Breast epithelium (tissue), 4 donors: ENCODE measurements at regions not wholly inside any gene's neighbourhood (a gene's known extent, or its start where the extent isn't known, plus 50 kb on each side); places are given as distances from the start of the nearest gene placed in this dataset.

Experiments
- DNase-seq, 2 donors: peaks; one replicate each; pipeline ENCODE4 v3.0.0-alpha.2; 2019; ENCODE audit warnings: low spot score in 2 of 2
- H3K27ac ChIP-seq, 2 donors: fragments of 200-600 bp; sonication (generic) in 1 of 2; one replicate each; pipeline ENCODE4 v1.5.1; 2016 to 2019; ENCODE audit warnings: mild to moderate bottlenecking in 1 of 2
- H3K27me3 ChIP-seq, 2 donors: fragments of 200-600 bp; sonication (generic) in 1 of 2; one replicate each; pipeline versions ENCODE4 v1.5.1 to v1.6.0; 2017 to 2019; ENCODE audit warnings: control low read depth in 1 of 2, mild to moderate bottlenecking in 1 of 2
- H3K36me3 ChIP-seq: fragments of 200-600 bp; one replicate; pipeline ENCODE4 v1.5.1; 2019
- H3K4me1 ChIP-seq, 2 donors: fragments of 200-600 bp; sonication (generic); one replicate each; pipeline ENCODE4 v1.5.1; 2016 to 2019; ENCODE audit warnings: control low read depth in 1 of 2
- H3K4me3 ChIP-seq, 3 donors: fragments of 200-600 bp; sonication (generic); 1 replicate in 2 of 3; 2 replicates in 1 of 3; pipeline ENCODE4 v1.5.1; 2016 to 2019; ENCODE audit warnings: mild to moderate bottlenecking in 3 of 3, moderate library complexity in 2 of 3
- H3K9me3 ChIP-seq, 2 donors: fragments of 200-600 bp; sonication (generic) in 1 of 2; one replicate each; pipeline ENCODE4 v1.5.1; 2016 to 2019; ENCODE audit warnings: control low read depth in 1 of 2
- POLR2A ChIP-seq: fragments of 450-650 bp; IDR thresholded peaks from one replicate; pipeline ENCODE4 v1.6.1; 2016; ENCODE audit warnings: antibody characterized with exemption, mild to moderate bottlenecking, moderate library complexity
- POLR2AphosphoS5 ChIP-seq, 3 donors: sonication (generic); formaldehyde crosslinking; IDR thresholded peaks; one replicate each; pipeline ENCODE4 v1.6.1; 2017; ENCODE audit warnings: antibody characterized with exemption in 3 of 3
- intact Hi-C: fragments of 100-400 bp; cut with DNase I; formaldehyde crosslinking; loops from one replicate; pipeline ENCODE4 v1.15.1; 2023; ENCODE audit warnings: low total_unique reads
- TF ChIP-seq, protein P1 (sequence below), 3 donors: fragments of 450-650 bp; IDR thresholded peaks; one replicate each; pipeline ENCODE4 v1.5.1; 2016 to 2017; ENCODE audit warnings: antibody characterized with exemption in 3 of 3, mild to moderate bottlenecking in 3 of 3, moderate library complexity in 3 of 3

DNA sequence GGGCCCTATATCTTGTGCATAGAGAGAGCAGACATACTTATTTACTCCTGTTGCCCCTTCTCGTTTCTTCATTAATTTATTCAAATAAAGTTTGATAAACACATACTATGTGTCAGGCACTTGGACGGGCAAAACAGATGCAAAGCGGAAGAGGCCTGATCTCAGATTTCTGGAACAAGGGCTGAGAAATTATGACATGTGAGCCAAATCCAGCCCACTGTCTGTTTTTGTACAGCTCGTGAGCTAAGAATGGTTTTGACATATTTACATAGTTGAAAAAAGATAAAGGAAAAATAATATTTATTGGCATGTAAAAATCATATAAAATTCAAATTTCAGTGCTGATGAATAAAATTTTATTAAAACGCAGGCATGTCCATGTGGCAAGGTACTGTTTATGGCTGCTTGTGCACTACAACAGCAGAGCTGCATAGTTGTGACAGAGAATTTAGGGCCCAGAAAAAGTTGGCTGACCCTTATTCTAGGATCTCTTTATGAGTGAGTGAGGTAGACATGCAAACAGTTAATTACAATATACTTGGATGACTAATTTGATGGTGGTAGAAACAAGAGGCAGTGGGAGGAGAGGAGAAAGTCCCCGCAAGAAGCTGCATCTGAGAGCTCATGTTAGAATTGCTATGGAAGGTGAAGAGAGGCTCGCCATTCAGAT is 68.1 kb upstream of the ITPRID1 start:
- Histone ChIP-seq H3K4me3 (no peak overlapping the region), H3K27me3 (no peaks in the 10 kb centered on the region), H3K36me3 (no peaks in the 10 kb centered on the region), H3K9me3 (no peaks in the 10 kb centered on the region), H3K27ac (no peak overlapping the region), H3K4me1 (no peaks in the 10 kb centered on the region)
- intact Hi-C loops, result no loop called here
- DNase-seq, result no peak
- TF ChIP-seq, protein P1, sequence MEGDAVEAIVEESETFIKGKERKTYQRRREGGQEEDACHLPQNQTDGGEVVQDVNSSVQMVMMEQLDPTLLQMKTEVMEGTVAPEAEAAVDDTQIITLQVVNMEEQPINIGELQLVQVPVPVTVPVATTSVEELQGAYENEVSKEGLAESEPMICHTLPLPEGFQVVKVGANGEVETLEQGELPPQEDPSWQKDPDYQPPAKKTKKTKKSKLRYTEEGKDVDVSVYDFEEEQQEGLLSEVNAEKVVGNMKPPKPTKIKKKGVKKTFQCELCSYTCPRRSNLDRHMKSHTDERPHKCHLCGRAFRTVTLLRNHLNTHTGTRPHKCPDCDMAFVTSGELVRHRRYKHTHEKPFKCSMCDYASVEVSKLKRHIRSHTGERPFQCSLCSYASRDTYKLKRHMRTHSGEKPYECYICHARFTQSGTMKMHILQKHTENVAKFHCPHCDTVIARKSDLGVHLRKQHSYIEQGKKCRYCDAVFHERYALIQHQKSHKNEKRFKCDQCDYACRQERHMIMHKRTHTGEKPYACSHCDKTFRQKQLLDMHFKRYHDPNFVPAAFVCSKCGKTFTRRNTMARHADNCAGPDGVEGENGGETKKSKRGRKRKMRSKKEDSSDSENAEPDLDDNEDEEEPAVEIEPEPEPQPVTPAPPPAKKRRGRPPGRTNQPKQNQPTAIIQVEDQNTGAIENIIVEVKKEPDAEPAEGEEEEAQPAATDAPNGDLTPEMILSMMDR (IDR thresholded peaks at IDR 0.05), result no peak
- TF ChIP-seq POLR2AphosphoS5 (IDR thresholded peaks at IDR 0.05) (no peak), POLR2A (no peak)

DNA sequence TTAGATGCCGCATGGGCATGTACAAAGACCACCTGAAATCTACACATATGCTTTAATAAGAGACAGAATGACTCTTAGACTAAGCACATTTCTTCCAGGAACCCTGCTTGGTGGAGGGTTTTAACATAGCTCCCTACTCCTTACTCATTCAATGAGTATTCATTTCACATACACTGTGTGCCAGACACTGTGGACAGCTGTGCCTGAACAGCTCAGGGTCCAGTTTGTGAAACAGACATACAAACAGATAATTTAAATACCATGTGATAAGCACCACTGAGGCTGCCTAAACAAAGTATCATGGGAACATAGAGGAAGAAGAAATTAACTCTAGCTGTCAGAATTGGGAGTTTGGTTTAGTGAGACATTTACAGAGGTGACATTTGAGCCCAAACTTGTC is 65.2 kb upstream of the ITPRID1 start:
- H3K36me3 ChIP-seq, result no peaks in the 10 kb centered on the region
- no peaks in the 10 kb centered on the region for H3K27me3 ChIP-seq
- no peak overlapping the region for H3K4me3 ChIP-seq
- no peak overlapping the region for H3K27ac ChIP-seq
- no peaks in the 10 kb centered on the region for H3K4me1 ChIP-seq
- no peaks in the 10 kb centered on the region for H3K9me3 ChIP-seq
- TF ChIP-seq, protein P1 (IDR thresholded peaks at IDR 0.05), result no peak
- TF ChIP-seq POLR2AphosphoS5 (IDR thresholded peaks at IDR 0.05), result no peak
- no peak for TF ChIP-seq POLR2A
- intact Hi-C loops, result no loop called here
- no peak for DNase-seq

DNA sequence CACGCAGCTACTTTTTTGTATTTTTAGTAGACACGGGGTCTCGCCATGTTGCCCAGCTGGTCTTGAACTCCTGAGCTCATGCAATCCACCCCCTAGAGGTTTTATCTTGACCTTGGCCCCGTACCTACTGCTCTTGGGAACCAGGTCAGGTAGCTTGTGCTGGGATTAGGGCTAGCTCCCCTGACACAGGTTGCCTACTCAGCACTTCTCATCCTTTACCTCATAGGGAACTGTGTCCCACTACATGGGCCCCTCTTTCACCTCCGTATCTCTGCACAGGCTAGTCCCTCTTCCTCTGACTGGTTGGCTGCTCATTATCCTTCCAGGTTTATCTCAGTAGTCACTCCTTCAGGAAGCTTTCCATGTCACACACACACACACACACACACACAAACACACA is 58.0 kb upstream of the ITPRID1 start:
- intact Hi-C loops, result no loop called here

DNA sequence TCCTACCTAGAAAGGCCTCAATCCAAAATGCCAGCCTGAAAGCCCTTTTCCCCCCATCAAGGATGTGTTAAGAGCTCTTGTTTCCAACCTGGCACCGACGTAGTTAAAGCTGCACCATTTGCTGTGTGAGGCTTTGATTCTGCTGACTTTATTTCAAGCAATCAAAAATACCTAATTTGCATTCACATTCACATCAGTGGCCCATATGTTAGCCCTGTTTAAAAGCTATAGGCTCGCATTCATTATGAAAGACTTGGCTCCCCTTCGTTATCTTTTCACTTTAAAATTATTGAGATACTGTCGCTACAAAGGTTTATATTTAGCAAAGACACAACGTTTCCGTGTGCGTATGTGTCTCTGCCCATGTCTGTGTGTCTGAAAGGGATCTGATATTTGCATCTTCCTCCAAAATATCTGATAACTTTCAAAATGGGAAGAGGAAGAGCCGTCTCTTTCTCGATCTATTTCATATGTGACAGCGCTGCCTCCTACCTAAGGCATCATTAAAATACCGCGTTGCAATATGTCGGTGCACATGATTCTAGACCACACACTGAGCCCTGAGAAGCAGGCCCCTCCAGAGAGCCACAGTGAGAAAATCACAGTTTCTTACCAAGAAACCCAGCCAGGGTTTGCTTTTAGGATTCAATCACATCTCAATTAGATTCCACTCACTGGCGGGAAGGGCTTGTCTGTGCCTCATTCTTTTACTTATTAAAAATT is 57.1 kb upstream of the ITPRID1 start:
- no peaks in the 10 kb centered on the region for H3K27me3 ChIP-seq
- no peaks in the 10 kb centered on the region for H3K9me3 ChIP-seq
- no peak overlapping the region for H3K27ac ChIP-seq
- DNase-seq, result no peak
- no peaks in the 10 kb centered on the region for H3K4me1 ChIP-seq
- no peak for TF ChIP-seq POLR2AphosphoS5 (IDR thresholded peaks at IDR 0.05)
- H3K4me3 ChIP-seq, result no peak overlapping the region
- H3K36me3 ChIP-seq, result no peaks in the 10 kb centered on the region
- intact Hi-C loops, result no loop called here

More for the DNA sequence above, 58.0 kb upstream of the ITPRID1 start:
- Histone ChIP-seq H3K36me3 (no peaks in the 10 kb centered on the region), H3K4me1 (no peaks in the 10 kb centered on the region), H3K9me3 (no peaks in the 10 kb centered on the region), H3K27me3 (no peaks in the 10 kb centered on the region), H3K27ac (no peak overlapping the region), H3K4me3 (no peak overlapping the region)
- TF ChIP-seq POLR2AphosphoS5 (IDR thresholded peaks at IDR 0.05) (no peak), POLR2A (no peak)
- TF ChIP-seq, protein P1 (IDR thresholded peaks at IDR 0.05), result no peak
- DNase-seq, result no peak

DNA sequence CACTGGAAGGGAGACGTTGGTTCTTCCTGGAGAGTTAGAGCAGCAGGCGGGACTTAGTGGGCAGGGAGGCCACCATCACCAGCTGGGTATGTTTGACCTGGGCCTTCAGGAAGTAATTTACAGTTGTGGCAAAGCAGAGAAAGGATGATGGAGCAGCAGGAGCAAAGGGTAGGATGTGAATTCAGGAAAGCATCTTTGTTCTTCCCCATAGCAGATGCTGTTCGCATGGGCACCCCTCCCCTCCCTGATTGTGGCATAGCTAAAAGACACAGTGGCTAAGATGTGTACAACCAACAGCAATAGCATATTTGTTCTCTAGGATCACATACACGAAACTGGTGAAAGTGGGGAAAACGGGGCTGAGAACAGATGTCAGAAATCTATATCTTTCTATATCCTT is 56.3 kb upstream of the ITPRID1 start:
- Histone ChIP-seq H3K27ac (no peak overlapping the region), H3K9me3 (no peaks in the 10 kb centered on the region), H3K4me1 (no peaks in the 10 kb centered on the region), H3K36me3 (no peaks in the 10 kb centered on the region), H3K27me3 (no peaks in the 10 kb centered on the region), H3K4me3 (no peak overlapping the region)
- intact Hi-C loops, result no loop called here
- no peak for TF ChIP-seq POLR2A
- no peak for DNase-seq

DNA sequence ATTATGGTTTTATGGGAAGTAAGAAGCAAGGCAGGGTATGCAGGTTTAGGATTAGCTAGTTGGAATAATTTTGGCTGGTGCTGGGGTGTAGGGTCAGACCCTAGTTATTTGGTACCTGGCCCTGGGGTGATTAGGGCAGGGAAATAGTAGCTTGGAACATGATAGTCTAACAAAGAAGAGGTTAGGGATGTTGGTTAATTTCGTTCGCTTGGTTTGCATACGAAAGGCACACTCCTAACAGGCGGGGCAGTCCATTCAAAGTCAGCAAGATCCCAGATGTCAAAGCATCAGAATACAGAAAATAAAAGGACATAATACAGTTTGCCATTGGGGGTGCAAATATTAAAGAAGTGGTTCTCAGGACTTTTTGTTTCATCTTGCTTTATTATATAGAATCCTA is 55.7 kb upstream of the ITPRID1 start:
- no peak overlapping the region for H3K27ac ChIP-seq
- no peak for TF ChIP-seq POLR2AphosphoS5 (IDR thresholded peaks at IDR 0.05)
- TF ChIP-seq, protein P1 (IDR thresholded peaks at IDR 0.05), result no peak
- TF ChIP-seq POLR2A, result no peak
- H3K36me3 ChIP-seq, result no peaks in the 10 kb centered on the region
- H3K4me3 ChIP-seq, result no peak overlapping the region
- no peaks in the 10 kb centered on the region for H3K27me3 ChIP-seq
- DNase-seq, result no peak
- intact Hi-C loops, result no loop called here
- no peaks in the 10 kb centered on the region for H3K4me1 ChIP-seq
- H3K9me3 ChIP-seq, result no peaks in the 10 kb centered on the region
